Upper lobe of left lung (tissue), 6 donors: ENCODE measurements at regions not wholly inside any gene's neighbourhood (a gene's known extent, or its start where the extent isn't known, plus 50 kb on each side); places are given as distances from the start of the nearest gene placed in this dataset.

ENCODE experiments used
- ATAC-seq, 2 donors: fragments of 200-7000 bp; cut with Tn5 transposase; one replicate each; pipeline ENCODE4 v1.9.1; 2022; ENCODE audit warnings: mild to moderate bottlenecking in 2 of 2, moderate library complexity in 2 of 2; ENCODE audit not compliant: low FRiP score in 2 of 2
- DNase-seq, 2 donors: peaks; one replicate each; pipeline ENCODE4 v3.0.0-alpha.2; 2019 to 2020
- H3K27ac ChIP-seq, 4 donors: fragments of 200-600 bp; sonication (generic); one replicate each; pipeline ENCODE4 v1.5.1; 2016 to 2019
- H3K27me3 ChIP-seq, 4 donors: fragments of 200-600 bp; sonication (generic); one replicate each; pipeline ENCODE4 v1.5.1; 2017 to 2019
- H3K36me3 ChIP-seq, 4 donors: fragments of 200-600 bp; sonication (generic); one replicate each; pipeline ENCODE4 v1.5.1; 2016 to 2019
- H3K4me1 ChIP-seq, 4 donors: fragments of 200-600 bp; sonication (generic); one replicate each; pipeline ENCODE4 v1.5.1; 2018 to 2019
- H3K4me3 ChIP-seq, 4 donors: fragments of 200-600 bp; sonication (generic); one replicate each; pipeline ENCODE4 v1.5.1; 2017 to 2019; ENCODE audit warnings: mild to moderate bottlenecking in 2 of 4, moderate library complexity in 1 of 4
- H3K9me3 ChIP-seq, 4 donors: fragments of 200-600 bp; sonication (generic); one replicate each; pipeline ENCODE4 v1.5.1; 2018 to 2019
- CTCF ChIP-seq, 6 experiments: fragments of 450-650 bp in 4 of 6; fragments of 200-600 bp in 2 of 6; sonication (generic) in 2 of 6; IDR thresholded peaks; one replicate each; pipeline ENCODE4 v1.5.1; 2016 to 2019; ENCODE audit warnings: antibody characterized with exemption in 6 of 6
- EP300 ChIP-seq, 4 donors: sonication (generic); formaldehyde crosslinking; IDR thresholded peaks; one replicate each; pipeline ENCODE4 v1.5.1; 2017; ENCODE audit warnings: antibody characterized with exemption in 4 of 4, control low read depth in 2 of 4
- POLR2A ChIP-seq, 4 donors: fragments of 450-650 bp; IDR thresholded peaks; one replicate each; pipeline ENCODE4 v1.5.1; 2016 to 2017; ENCODE audit warnings: antibody characterized with exemption in 4 of 4, mild to moderate bottlenecking in 2 of 4
- POLR2AphosphoS5 ChIP-seq, 2 donors: sonication (generic); formaldehyde crosslinking; IDR thresholded peaks; one replicate each; pipeline ENCODE4 v1.5.1; 2017; ENCODE audit warnings: antibody characterized with exemption in 2 of 2
- WGBS, 2 donors: methylation state at CpG; one replicate each; pipeline ENCODE4 v1.1.5; 2017 to 2018; 5-methylcytosine and 5-hydroxymethylcytosine counted together
- donor health status: DM: no; HTN: no; CAD: no; lungs with moderate emphysema.
- donor health status: DM: no; HTN: yes; CAD: no; lungs with severe emphysema.

GRCh38 chr4:78693777-78694456, 82.2 kb upstream of the BMP2K start:
- ATAC-seq, result peak in 1 of 2 donors; percentile 57
- no peaks in the 10 kb centered on the region for H3K9me3 ChIP-seq
- no peaks in the 10 kb centered on the region for H3K27me3 ChIP-seq
- no peaks in the 10 kb centered on the region for H3K36me3 ChIP-seq
- peak in 1 of 2 donors; percentile 28 for DNase-seq
- H3K27ac ChIP-seq, result no peak overlapping the region
- no peaks in the 10 kb centered on the region for H3K4me1 ChIP-seq
- WGBS, 2 donors, result 49 to 54% methylated on average over 2 of the region's 2 CpGs
- H3K4me3 ChIP-seq, result no peak overlapping the region
- TF ChIP-seq EP300 (IDR thresholded peaks at IDR 0.05) (no peak), CTCF (IDR thresholded peaks at IDR 0.05) (no peak), POLR2A (IDR thresholded peaks at IDR 0.05) (no peak)

GRCh38 chr4:78694457-78694787, 81.7 kb upstream of the BMP2K start:
- ATAC-seq (no peak), DNase-seq (no peak)
- no peaks in the 10 kb centered on the region for H3K4me1 ChIP-seq
- no peak overlapping the region for H3K27ac ChIP-seq
- H3K9me3 ChIP-seq, result no peaks in the 10 kb centered on the region
- WGBS, 2 donors, result 89 to 97% methylated on average over 2 of the region's 2 CpGs
- H3K4me3 ChIP-seq, result no peak overlapping the region
- TF ChIP-seq EP300 (IDR thresholded peaks at IDR 0.05) (no peak), POLR2AphosphoS5 (IDR thresholded peaks at IDR 0.05) (no peak), POLR2A (IDR thresholded peaks at IDR 0.05) (no peak), CTCF (IDR thresholded peaks at IDR 0.05) (no peak)
- H3K27me3 ChIP-seq, result no peaks in the 10 kb centered on the region
- H3K36me3 ChIP-seq, result no peaks in the 10 kb centered on the region

- TF ChIP-seq EP300 (IDR thresholded peaks at IDR 0.05), result no peak
- no peak for TF ChIP-seq POLR2AphosphoS5 (IDR thresholded peaks at IDR 0.05)
- TF ChIP-seq CTCF (IDR thresholded peaks at IDR 0.05), result no peak
- TF ChIP-seq POLR2A (IDR thresholded peaks at IDR 0.05), result no peak
- Histone ChIP-seq H3K27ac (no peak overlapping the region), H3K27me3 (no peaks in the 10 kb centered on the region), H3K4me3 (no peak overlapping the region), H3K4me1 (no peaks in the 10 kb centered on the region), H3K36me3 (no peaks in the 10 kb centered on the region), H3K9me3 (no peaks in the 10 kb centered on the region)
- 53 to 60% methylated on average over 1 of the region's 1 CpG for WGBS, 2 donors
- DNase-seq, result no peak
- no peak for ATAC-seq
These were observed 80.2 kb upstream of the BMP2K start for GRCh38 chr4:78695910-78696309.

GRCh38 chr4:78703079-78703478, 73.1 kb upstream of the BMP2K start:
- Histone ChIP-seq H3K27ac (no peak overlapping the region), H3K36me3 (no peaks in the 10 kb centered on the region), H3K27me3 (no peaks in the 10 kb centered on the region), H3K4me1 (no peaks in the 10 kb centered on the region), H3K4me3 (no peak overlapping the region), H3K9me3 (peaks cover 0 to 14% (median 4%) of the 10 kb centered on the region in 4 donors)
- ATAC-seq (no peak), DNase-seq (no peak)
- TF ChIP-seq POLR2AphosphoS5 (IDR thresholded peaks at IDR 0.05) (no peak), CTCF (IDR thresholded peaks at IDR 0.05) (no peak), POLR2A (IDR thresholded peaks at IDR 0.05) (no peak), EP300 (IDR thresholded peaks at IDR 0.05) (no peak)

GRCh38 chr4:78704317-78704716, 71.8 kb upstream of the BMP2K start:
- no peaks in the 10 kb centered on the region for H3K4me1 ChIP-seq
- H3K27ac ChIP-seq, result no peak overlapping the region
- H3K9me3 ChIP-seq, result peaks cover 0 to 14% (median 4%) of the 10 kb centered on the region in 4 donors
- no peaks in the 10 kb centered on the region for H3K36me3 ChIP-seq
- no peaks in the 10 kb centered on the region for H3K27me3 ChIP-seq
- DNase-seq (no peak), ATAC-seq (no peak)
- H3K4me3 ChIP-seq, result no peak overlapping the region
- TF ChIP-seq POLR2A (IDR thresholded peaks at IDR 0.05) (no peak), POLR2AphosphoS5 (IDR thresholded peaks at IDR 0.05) (no peak), EP300 (IDR thresholded peaks at IDR 0.05) (no peak), CTCF (IDR thresholded peaks at IDR 0.05) (no peak)
